Gastroesophageal sphincter (tissue), 3 donors: ENCODE measurements at regions not wholly inside any gene's neighbourhood (a gene's known extent, or its start where the extent isn't known, plus 50 kb on each side); places are given as distances from the start of the nearest gene placed in this dataset.

ENCODE experiments used
- CTCF ChIP-seq, 4 experiments: fragments of 200-600 bp in 2 of 4; fragments of 450-650 bp in 2 of 4; sonication (generic) in 1 of 4; IDR thresholded peaks; one replicate each; pipeline ENCODE4 v1.5.1; 2017 to 2019; ENCODE audit warnings: antibody characterized with exemption in 4 of 4, mild to moderate bottlenecking in 2 of 4, moderate library complexity in 2 of 4
- POLR2A ChIP-seq, 2 donors: fragments of 450-650 bp; IDR thresholded peaks; one replicate each; pipeline ENCODE4 v1.6.1; 2017; ENCODE audit warnings: antibody characterized with exemption in 2 of 2, mild to moderate bottlenecking in 2 of 2, moderate library complexity in 1 of 2

DNA sequence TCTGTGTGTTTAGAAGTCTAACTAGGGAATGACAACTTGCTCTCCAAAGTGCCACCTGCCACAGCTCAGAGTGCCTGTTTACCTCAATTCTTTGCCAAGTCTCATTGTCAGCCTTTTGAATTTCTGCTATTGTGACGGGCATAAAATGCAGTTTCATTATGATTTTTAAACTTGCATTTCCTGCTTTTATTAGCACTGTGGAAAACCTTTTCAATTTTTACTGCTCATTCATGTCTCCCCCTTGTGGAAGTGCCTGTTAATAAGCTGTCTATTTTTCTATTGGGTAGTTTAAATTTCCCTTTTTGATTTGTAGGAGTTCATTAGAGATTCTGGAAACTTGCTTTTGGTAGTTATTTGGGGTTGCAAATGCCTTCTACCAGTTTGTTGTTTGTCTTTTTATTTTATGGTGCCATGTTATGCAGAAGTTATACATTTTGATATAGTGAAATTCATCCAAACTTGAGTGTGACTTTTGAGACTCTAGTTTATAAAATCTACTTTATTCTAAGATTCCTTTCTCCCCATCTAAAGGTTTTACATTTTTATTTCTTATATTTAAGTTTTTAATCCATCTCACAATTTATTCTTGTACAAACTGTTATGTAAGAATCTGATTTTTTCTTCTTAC lies 53.9 kb upstream of the FRMD4B start:
- peak in 3 of 4 experiments; percentile 52 to 64 (median 57) for TF ChIP-seq CTCF (IDR thresholded peaks at IDR 0.05)
- no peak for TF ChIP-seq POLR2A (IDR thresholded peaks at IDR 0.05)
